MCF 10A (cell line): ENCODE measurements at regions not wholly inside any gene's neighbourhood (a gene's known extent, or its start where the extent isn't known, plus 50 kb on each side); places are given as distances from the start of the nearest gene placed in this dataset.
"Not testable (repeated sequence)": the region's sequence is repeated elsewhere in the genome, so short reads cannot be mapped to it uniquely, and the experiment has no call there.

Experiments
- BruUV-seq: library from RNA; stranded (reverse); fragments of 400-500 nt; replicated peaks from 2 replicates; lab custom pipeline; 2021; lab: Mats Ljungman, UMichigan
- CTCF ChIA-PET: fragments of 300-600 bp; sonication (Branson Sonifier 250); formaldehyde crosslinking; extraction: SDS; loops from one replicate; lab custom pipeline; 2021; ENCODE audit warnings: antibody characterized with exemption, inconsistent platforms; lab: Yijun Ruan, JAX
- POLR2A ChIA-PET: fragments of 300-600, 350-650 bp; sonication (Branson Sonifier 250); formaldehyde crosslinking; extraction: SDS; loops from one replicate; lab custom pipeline; 2020; ENCODE audit warnings: antibody characterized with exemption, inconsistent platforms; lab: Yijun Ruan, JAX
- DNase-seq: peaks from one replicate; pipeline ENCODE4 v3.0.0-alpha.2; 2018; ENCODE audit not compliant: unreplicated experiment
- H3K27ac Mint-ChIP-seq: one replicate; pipeline ENCODE4 v1.8.0; 2022; ENCODE audit warnings: mild to moderate bottlenecking, low read depth, mixed read lengths; ENCODE audit not compliant: unreplicated experiment
- H3K27me3 Mint-ChIP-seq: one replicate; pipeline ENCODE4 v1.8.0; 2022; ENCODE audit warnings: mixed read lengths; ENCODE audit not compliant: insufficient read depth, unreplicated experiment
- H3K36me3 Mint-ChIP-seq: one replicate; pipeline ENCODE4 v1.8.0; 2022; ENCODE audit warnings: mild to moderate bottlenecking, moderate library complexity, mixed read lengths; ENCODE audit not compliant: insufficient read depth, unreplicated experiment
- H3K4me1 Mint-ChIP-seq: one replicate; pipeline ENCODE4 v1.8.0; 2022; ENCODE audit warnings: mixed read lengths; ENCODE audit not compliant: insufficient read depth, unreplicated experiment
- H3K4me3 Mint-ChIP-seq: one replicate; pipeline ENCODE4 v1.8.0; 2022; ENCODE audit warnings: mild to moderate bottlenecking, moderate library complexity, mixed read lengths; ENCODE audit not compliant: unreplicated experiment
- H3K9me3 Mint-ChIP-seq: one replicate; pipeline ENCODE4 v1.8.0; 2022; ENCODE audit warnings: mixed read lengths; ENCODE audit not compliant: unreplicated experiment
- CTCF ChIP-seq: fragments of 200-600 bp; IDR thresholded peaks from one replicate; pipeline ENCODE4 v1.8.0; 2022; ENCODE audit warnings: antibody characterized with exemption, mild to moderate bottlenecking; ENCODE audit not compliant: unreplicated experiment
- intact Hi-C: fragments of 100-400 bp; cut with micrococcal nuclease; formaldehyde crosslinking; loops from 2 replicates; pipeline ENCODE4 v1.14.1; 2022

- no TSS peak for BruUV-seq
- no peak for TF ChIP-seq CTCF
- Mint-ChIP-seq H3K4me1 (no peaks in the 10 kb centered on the region), H3K27ac (no peak overlapping the region), H3K9me3 (no peaks in the 10 kb centered on the region), H3K4me3 (no peak overlapping the region), H3K36me3 (no peaks in the 10 kb centered on the region), H3K27me3 (no peaks in the 10 kb centered on the region)
- intact Hi-C loops: no loop called here
- CTCF ChIA-PET: interaction anchor here (0.6 kb wide), 1 partner anchor 899 kb away, joined by 3 read pairs; no protein-coding TSS in a partner anchor
- POLR2A ChIA-PET: interaction anchor here (1.2 kb wide), 1 partner anchor 154 kb away, joined by 3 read pairs; no protein-coding TSS in a partner anchor
- no peak for DNase-seq
Observed at GRCh38 chr9:28134446-28134976, 561.2 kb upstream of the C9orf72 start.

GRCh38 chr9:28135549-28135948, 562.3 kb upstream of the C9orf72 start:
- H3K36me3 Mint-ChIP-seq: no peaks in the 10 kb centered on the region
- H3K27ac Mint-ChIP-seq: no peak overlapping the region
- no peaks in the 10 kb centered on the region for H3K9me3 Mint-ChIP-seq
- H3K27me3 Mint-ChIP-seq: no peaks in the 10 kb centered on the region
- ChIA-PET CTCF (interaction anchor here (0.8 kb wide), 1 partner anchor 11 kb away, joined by 3 read pairs; no protein-coding TSS in a partner anchor), POLR2A (interaction anchor here (0.6 kb wide), 1 partner anchor 411 kb away, joined by 3 read pairs; no protein-coding TSS in a partner anchor)
- intact Hi-C loops: no loop called here
- BruUV-seq: no TSS peak
- no peak for TF ChIP-seq CTCF
- H3K4me1 Mint-ChIP-seq: no peaks in the 10 kb centered on the region
- no peak for DNase-seq
- no peak overlapping the region for H3K4me3 Mint-ChIP-seq

- Mint-ChIP-seq H3K27me3 (no peaks in the 10 kb centered on the region), H3K4me3 (no peak overlapping the region), H3K36me3 (no peaks in the 10 kb centered on the region), H3K9me3 (no peaks in the 10 kb centered on the region), H3K4me1 (no peaks in the 10 kb centered on the region), H3K27ac (no peak overlapping the region)
- ChIA-PET POLR2A (interaction anchor here (0.6 kb wide), 1 partner anchor 410 kb away, joined by 3 read pairs; no protein-coding TSS in a partner anchor), CTCF (interaction anchor here (0.8 kb wide), 1 partner anchor 11 kb away, joined by 3 read pairs; no protein-coding TSS in a partner anchor)
- no TSS peak for BruUV-seq
- no peak for TF ChIP-seq CTCF
- no peak for DNase-seq
- intact Hi-C loops: no loop called here
Observed at GRCh38 chr9:28136113-28136512, 562.8 kb upstream of the C9orf72 start.

GRCh38 chr9:28147430-28147829, 574.1 kb upstream of the C9orf72 start:
- BruUV-seq, CTCF ChIA-PET, H3K4me1 Mint-ChIP-seq, H3K4me3 Mint-ChIP-seq, H3K27ac Mint-ChIP-seq, intact Hi-C loops, DNase-seq, H3K27me3 Mint-ChIP-seq, POLR2A ChIA-PET, H3K36me3 Mint-ChIP-seq, H3K9me3 Mint-ChIP-seq: not testable (repeated sequence)

GRCh38 chr9:28147923-28148597, 574.8 kb upstream of the C9orf72 start:
- CTCF ChIA-PET, H3K27me3 Mint-ChIP-seq, intact Hi-C loops, H3K4me3 Mint-ChIP-seq, H3K4me1 Mint-ChIP-seq, DNase-seq, POLR2A ChIA-PET, H3K27ac Mint-ChIP-seq, H3K36me3 Mint-ChIP-seq, H3K9me3 Mint-ChIP-seq, BruUV-seq: not testable (repeated sequence)

- H3K9me3 Mint-ChIP-seq, H3K4me3 Mint-ChIP-seq: not testable (repeated sequence)
Observed at GRCh38 chr9:28149361-28150050, 576.2 kb upstream of the C9orf72 start.

More at GRCh38 chr9:28149361-28150050, 576.2 kb upstream of the C9orf72 start:
- DNase-seq, CTCF ChIA-PET, H3K27ac Mint-ChIP-seq, POLR2A ChIA-PET, BruUV-seq, intact Hi-C loops, H3K36me3 Mint-ChIP-seq, H3K4me1 Mint-ChIP-seq, H3K27me3 Mint-ChIP-seq: not testable (repeated sequence)
